ENCODE measurements at regions not wholly inside any gene's neighbourhood (a gene's known extent, or its start where the extent isn't known, plus 50 kb on each side); places are given as distances from the start of the nearest gene placed in this dataset.
"Not testable (repeated sequence)": the region's sequence is repeated elsewhere in the genome, so short reads cannot be mapped to it uniquely, and the experiment has no call there.

DNA sequence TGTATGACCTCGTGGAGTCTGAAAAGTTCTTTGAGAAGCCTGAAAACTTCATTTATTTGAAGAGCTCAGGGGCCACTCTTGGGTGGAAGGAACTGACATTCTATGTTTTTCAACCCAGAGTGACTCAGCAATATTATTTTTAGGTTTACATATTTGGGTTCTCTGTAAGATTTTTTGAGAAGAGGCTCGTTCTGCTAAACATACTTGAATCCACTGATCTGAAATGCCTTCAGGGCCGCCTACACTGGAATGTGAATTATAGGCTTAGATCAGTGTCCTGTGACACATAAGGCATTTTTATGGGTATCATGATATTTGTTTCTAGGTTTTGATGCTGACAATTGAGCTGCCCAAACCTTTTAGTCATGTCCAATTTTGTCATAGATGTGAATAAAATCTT, 86.2 kb downstream of the PSAT1 start:
- peak; percentile 50 for DNase-seq (ENCODE audit: low spot score)

DNA sequence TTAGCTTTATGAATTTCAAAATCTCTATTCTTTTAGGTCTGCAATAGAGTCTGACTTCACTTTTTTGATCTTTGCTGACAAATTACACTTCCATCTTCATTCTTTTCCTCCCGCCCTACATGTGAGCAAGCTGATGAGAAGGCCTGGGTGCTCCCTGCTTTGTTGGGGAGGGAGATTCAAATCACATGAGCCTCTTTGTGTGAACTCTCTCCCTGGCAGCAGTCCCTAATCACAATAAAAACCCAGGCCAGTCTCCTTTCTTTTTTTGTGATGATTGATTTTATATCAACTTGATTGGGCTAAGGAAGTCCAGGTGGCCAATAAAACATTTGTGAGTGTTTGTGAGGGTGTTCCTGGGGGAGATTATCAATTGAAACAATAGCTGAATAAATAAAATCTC, 89.4 kb downstream of the PSAT1 start:
- DNase-seq (ENCODE audit: low spot score) = no peak

GRCh38 chr9:78386773-78387172, 89.8 kb downstream of the PSAT1 start:
- DNase-seq (ENCODE audit: low spot score) = peak; percentile 55

DNA sequence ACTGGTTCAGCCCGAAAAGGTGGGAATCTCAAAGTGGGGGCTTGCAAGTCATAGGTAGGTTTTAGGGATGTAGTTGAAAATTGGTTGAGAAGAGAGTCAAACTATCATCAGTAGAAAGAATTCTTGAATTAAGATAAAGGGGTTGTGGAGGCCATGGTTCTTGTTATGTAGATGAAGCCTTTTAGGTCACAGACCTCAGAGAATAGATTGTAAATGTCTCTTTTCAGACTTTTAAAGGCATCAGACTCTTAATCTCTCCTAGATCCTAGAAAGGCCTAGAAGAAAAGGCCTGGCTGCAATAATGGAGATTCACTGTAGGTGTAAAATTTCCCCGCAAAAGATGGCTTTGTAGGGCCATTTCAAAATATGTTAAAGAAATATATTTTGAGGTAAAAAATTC, 96.4 kb downstream of the PSAT1 start:
- no peak for DNase-seq (ENCODE audit: low spot score)

DNA sequence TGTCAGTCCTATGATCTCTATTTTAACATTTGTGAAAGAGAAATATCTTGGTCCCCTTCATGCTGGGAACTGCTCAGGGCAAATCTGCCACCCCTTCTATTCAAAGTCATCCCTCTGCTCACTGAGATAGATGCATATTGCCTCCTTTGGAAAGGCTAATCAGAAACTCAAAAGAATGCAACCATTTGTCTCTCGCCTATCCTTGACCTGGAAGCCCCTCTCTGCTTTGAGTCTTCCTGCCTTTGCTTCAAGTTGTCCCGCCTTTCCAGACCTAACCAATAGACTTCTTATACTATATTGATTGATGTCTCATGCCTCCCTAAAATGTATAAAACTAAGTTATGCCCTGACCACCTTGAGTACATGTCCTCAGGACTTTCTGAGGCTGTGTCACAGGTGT, 97.0 kb downstream of the PSAT1 start:
- no peak for DNase-seq (ENCODE audit: low spot score)

DNA sequence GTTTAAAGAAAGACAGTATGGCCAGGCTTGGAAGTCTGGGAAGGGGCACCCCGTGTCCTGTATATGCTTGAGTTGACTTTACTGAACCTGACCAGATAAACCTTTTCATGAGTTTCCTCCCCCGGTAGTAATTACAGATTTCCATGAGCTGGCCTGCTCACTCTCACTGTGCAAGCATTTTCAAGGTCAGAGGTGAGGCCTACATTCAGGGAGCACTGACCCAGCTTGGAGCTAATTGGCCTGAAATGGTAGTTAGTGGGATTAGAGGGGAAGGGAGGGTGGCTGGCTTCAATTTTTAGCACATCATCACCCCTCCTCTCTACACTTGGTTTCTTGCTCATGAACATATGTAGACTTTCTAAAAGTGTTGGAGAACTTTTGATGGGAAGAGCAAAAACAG, 99.2 kb downstream of the PSAT1 start:
- no peak for DNase-seq (ENCODE audit: low spot score)

DNA sequence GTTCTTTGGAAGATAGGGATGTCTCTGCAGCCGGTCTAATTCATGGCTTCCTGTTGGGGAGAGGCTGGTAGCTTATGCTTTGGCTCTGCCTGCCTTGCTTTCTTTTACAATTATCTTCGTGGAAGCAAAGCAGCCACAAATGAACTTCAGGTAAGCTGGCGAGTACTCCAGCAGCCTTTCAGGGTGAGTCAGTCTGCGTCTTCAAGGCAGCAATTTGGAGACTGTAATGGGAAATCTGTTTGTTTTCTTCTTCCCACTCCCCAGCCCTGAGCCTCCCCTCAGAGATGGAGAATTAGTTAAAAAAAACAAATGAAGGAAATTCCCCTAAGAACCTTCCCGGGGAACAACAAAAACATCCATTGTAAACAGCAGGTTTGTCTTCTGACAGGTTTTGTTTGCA, 100.1 kb downstream of the PSAT1 start:
- DNase-seq (ENCODE audit: low spot score) = no peak

DNA sequence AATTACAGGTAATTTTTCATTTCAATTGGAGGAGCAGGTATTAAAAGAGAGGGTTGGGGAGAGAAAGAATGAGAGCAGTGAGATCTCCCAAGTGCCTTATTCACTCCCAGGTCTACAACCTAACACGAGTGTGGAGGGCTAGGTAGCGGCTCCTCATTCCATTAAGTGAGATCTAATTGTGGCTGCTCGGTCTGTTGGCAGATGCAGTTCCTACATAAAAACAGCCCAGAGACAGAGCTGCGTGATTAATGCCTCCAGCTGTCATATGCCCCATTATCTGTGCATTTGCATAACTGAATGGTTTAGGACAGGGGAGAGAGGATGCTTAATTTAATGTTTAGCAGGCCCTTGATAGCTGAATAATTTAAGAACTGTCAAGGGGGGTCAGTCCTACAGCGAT, 100.5 kb downstream of the PSAT1 start:
- DNase-seq (ENCODE audit: low spot score) = no peak

DNA sequence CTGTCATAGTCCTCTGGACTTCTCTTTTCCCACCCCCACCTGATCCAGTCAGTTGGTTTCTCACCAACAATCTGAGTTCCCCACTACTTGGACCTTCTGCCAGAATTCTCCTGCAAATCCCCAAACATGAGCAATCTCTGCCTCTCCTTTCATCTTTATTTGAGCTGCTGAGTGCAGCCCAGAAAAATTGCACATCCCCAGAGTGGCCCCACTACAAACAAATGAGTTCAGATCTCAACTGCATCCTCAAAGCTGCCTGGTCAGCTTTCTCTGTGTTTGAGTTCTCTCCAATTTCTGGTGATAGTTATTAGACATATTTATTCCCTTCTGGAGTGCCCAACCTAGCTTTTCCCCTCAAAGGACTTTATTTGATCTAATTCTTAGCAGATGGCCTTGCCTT, 102.2 kb downstream of the PSAT1 start:
- peak; percentile 64 for DNase-seq (ENCODE audit: low spot score)

- no peak for DNase-seq (ENCODE audit: low spot score)
Observed at GRCh38 chr9:78400496-78400895, 103.6 kb downstream of the PSAT1 start.

GRCh38 chr9:78405461-78405860, 108.5 kb downstream of the PSAT1 start:
- no peak for DNase-seq (ENCODE audit: low spot score)

DNA sequence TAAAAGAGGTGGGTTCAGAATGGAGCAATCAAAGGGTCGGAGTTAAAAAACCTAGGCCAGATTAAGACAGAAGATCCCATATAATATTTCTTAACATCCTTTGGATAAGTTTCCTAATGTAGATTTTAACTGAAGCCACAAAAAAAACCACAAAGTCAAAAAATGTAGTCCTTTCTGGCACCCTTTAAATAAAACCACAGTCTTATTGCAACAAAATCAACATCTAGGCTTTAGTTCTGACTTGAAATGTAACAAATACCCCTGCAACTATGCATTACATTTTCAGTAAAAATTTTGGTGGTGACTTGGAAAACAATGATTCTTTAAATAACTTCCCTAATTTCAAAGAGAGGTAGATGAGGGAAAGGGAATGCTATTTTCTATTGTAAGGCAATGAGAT, 109.2 kb downstream of the PSAT1 start:
- no peak for DNase-seq (ENCODE audit: low spot score)

DNA sequence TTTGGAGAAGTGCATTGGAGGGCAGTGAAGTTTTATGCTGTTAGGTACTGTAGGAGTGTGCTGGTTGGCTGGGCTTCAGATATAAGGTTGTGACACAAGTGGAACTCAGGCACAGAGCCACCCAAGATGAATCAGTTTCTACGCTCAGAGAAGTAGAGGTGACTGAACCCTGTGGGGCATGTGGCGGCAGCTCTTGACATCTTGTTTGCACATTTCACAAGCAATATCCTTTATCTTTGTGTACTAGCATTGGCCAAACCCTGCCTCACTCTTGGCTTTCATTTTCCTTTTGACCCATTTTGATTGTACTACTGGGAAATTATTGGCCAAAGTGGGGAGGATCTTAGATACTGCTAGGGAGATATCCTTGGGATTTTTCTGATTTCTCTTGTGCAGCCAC, 110.0 kb downstream of the PSAT1 start:
- DNase-seq (ENCODE audit: low spot score) = no peak

GRCh38 chr9:78407636-78408312, 110.8 kb downstream of the PSAT1 start:
- no peak for DNase-seq (ENCODE audit: low spot score)

- no peak for DNase-seq (ENCODE audit: low spot score)
Observed at GRCh38 chr9:78408388-78408787, 111.5 kb downstream of the PSAT1 start.

DNA sequence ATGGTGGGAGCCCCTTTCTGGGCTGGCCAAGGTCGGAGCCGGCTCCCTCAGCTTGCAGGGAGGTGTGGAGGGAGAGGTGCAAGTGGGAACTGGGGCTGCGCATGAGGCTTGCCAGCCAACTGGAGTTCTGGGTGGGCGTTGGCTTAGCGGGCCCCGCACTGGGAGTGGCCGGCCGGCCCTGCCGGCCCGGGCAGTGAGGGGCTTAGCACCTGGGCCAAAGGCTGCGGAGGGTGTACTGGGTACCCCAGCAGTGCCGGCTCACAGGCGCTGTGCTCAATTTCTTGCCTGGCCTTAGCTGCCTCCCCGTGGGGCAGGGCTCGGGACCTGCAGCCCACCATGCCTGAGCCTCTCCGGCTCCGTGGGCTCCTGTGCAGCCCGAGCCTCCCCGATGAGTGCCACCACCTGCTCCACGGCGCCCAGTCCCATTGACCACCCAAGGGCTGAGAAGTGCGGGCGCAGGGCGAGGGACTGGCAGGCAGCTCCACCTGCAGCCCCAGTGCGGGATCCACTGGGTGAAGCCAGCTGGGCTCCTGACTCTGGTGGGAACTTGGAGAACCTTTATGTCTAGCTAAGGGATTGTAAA, 113.1 kb downstream of the PSAT1 start:
- DNase-seq (ENCODE audit: low spot score) = not testable (repeated sequence)

DNA sequence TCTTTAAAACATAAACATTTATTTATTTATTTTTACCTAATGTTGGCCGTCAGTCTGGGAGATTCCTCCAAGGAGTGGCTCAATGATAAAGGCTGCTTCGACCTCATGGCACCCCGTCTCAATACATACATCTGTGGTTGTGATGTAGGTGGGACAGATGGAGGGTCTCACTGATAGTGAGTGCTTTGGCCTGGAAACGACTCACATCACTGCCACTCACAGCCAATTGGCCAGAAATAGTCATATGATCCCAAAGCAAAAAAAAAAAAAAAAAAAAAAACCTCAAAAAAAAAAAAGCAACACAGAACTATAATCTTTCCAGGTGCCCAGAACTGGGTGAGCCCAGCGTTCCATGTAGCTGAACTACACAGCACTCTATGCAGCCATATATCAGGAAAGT, 125.4 kb downstream of the PSAT1 start:
- no peak for DNase-seq (ENCODE audit: low spot score)

DNA sequence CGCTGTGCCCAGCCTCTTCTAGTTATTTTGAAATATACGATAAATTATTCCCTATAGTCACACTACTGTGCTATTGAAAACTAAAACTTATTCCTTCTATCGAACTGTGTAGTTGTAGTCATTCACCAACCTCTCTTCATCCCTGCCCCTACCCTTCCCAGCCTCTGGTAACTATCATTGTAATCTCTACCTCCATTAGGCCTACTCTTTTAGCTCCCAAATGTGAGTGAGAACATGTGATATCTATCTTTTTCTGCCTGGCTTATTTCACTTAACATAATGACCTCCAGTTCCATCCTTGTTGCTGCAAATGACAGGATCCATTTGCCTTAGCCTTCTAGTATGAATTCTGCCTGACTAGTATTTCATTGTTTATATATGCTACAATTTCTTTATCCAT, 127.4 kb downstream of the PSAT1 start:
- no peak for DNase-seq (ENCODE audit: low spot score)

- no peak for DNase-seq (ENCODE audit: low spot score)
Observed at GRCh38 chr9:78428640-78429039, 131.7 kb downstream of the PSAT1 start.

DNA sequence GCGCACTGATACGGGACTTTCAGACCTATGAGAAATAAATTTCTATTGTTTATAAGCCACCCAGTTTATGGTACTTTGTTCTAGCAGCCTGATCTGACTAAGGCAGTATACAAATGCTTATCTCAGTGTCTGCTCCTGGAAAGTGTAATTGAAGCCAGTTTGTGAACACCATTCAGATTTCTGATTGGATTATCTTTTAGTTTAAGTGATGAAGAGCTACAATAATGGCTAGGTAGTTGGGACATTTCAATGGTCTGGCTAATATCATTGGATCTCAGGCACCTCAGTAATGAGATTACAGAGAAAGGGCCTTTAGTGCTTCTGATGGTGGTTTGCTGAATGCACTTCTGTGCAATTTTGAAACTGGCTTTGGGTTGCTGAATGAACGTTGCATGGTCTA, 133.5 kb downstream of the PSAT1 start:
- no peak for DNase-seq (ENCODE audit: low spot score)

DNA sequence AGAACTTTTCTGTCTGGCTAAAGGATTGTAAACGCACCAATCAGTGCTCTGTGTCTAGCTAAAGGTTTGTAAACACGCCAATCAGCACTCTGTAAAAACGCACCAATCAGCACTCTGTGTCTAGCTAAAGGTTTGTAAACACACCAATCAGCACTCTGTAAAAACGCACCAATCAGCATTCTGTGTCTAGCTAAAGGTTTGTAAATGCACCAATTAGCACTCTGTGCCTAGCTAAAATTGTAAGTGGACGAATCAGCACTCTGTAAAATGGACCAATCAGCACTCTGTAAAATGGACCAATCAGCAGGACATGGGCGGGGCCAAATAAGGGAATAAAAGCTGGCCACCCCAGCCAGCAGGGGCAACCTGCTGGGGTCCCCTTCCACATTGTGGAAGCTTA, 134.1 kb downstream of the PSAT1 start:
- DNase-seq (ENCODE audit: low spot score) = not testable (repeated sequence)

- DNase-seq (ENCODE audit: low spot score) = no peak
Observed at GRCh38 chr9:78436873-78437272, 139.9 kb downstream of the PSAT1 start.

- no peak for DNase-seq (ENCODE audit: low spot score)
Observed at GRCh38 chr9:78437296-78437695, 140.4 kb downstream of the PSAT1 start.

- DNase-seq (ENCODE audit: low spot score) = no peak
Observed at GRCh38 chr9:78437806-78438205, 140.9 kb downstream of the PSAT1 start.

Measured in umbilical cord (tissue), 1 donor.